ENCODE measurements at regions not wholly inside any gene's neighbourhood (a gene's known extent, or its start where the extent isn't known, plus 50 kb on each side); places are given as distances from the start of the nearest gene placed in this dataset.
"Not testable (repeated sequence)": the region's sequence is repeated elsewhere in the genome, so short reads cannot be mapped to it uniquely, and the experiment has no call there.

GRCh38 chr15:24211742-24212476 lies 463.7 kb upstream of the NPAP1 start:
- no CpG with 5 or more reads among the region's 6 CpGs for WGBS (ENCODE audit: extremely low coverage, insufficient read length, low lambda C conversion rate)
- not testable (repeated sequence) for H4K20me1 ChIP-seq (ENCODE audit: control insufficient read depth, insufficient read depth, insufficient read length); H3K18ac ChIP-seq (ENCODE audit: insufficient read length, low read depth, low read length); H2AFZ ChIP-seq (ENCODE audit: low read length); H3K27ac ChIP-seq (ENCODE audit: insufficient read length, low read depth, low read length); H3K79me1 ChIP-seq (ENCODE audit: insufficient read depth, low read depth, low read length, poor library complexity, severe bottlenecking); H3K56ac ChIP-seq (ENCODE audit: insufficient read length, low read depth, low read length); H2BK20ac ChIP-seq (ENCODE audit: low read depth, low read length, poor library complexity, severe bottlenecking); H3K4me1 ChIP-seq (ENCODE audit: insufficient read depth, low read length); H3K9ac ChIP-seq (ENCODE audit: extremely low read depth, insufficient read length, low read length); H3K27me3 ChIP-seq (ENCODE audit: insufficient read depth, low read length); H4K5ac ChIP-seq (ENCODE audit: insufficient read length, low read depth, low read length); H2AK5ac ChIP-seq (ENCODE audit: insufficient read length, low read length); H3T11ph ChIP-seq (ENCODE audit: low read length); H2BK12ac ChIP-seq (ENCODE audit: insufficient read length, low read depth, low read length); H3K23me2 ChIP-seq (ENCODE audit: insufficient read length, low read depth, low read length, poor library complexity, severe bottlenecking); H3K36me3 Mint-ChIP-seq (ENCODE audit: insufficient read depth in 1 of 3, low read depth in 3 of 3); H3K27ac Mint-ChIP-seq; H3K9me3 ChIP-seq (ENCODE audit: control insufficient read depth, low read depth, low read length); H2BK120ac ChIP-seq (ENCODE audit: low read depth, low read length, poor library complexity, severe bottlenecking); DNase-seq; H2BK5ac ChIP-seq (ENCODE audit: insufficient read length, low read length); H3K27me3 Mint-ChIP-seq (ENCODE audit: low read depth); H2BK15ac ChIP-seq (ENCODE audit: low read depth, low read length); H4K8ac ChIP-seq (replicated peaks; ENCODE audit: insufficient read length, low read depth, low read length); H3K14ac ChIP-seq (ENCODE audit: insufficient read depth, low read length); H3K4me1 Mint-ChIP-seq; H3K79me2 ChIP-seq (ENCODE audit: insufficient read depth, low read length); H3K4me3 Mint-ChIP-seq; H3K4me2 ChIP-seq (ENCODE audit: insufficient read depth, insufficient read length, low read length); H4K91ac ChIP-seq (ENCODE audit: insufficient read length, low read depth, low read length); H3K4ac ChIP-seq (ENCODE audit: low read depth, low read length); H3K23ac ChIP-seq (ENCODE audit: insufficient read length, low read depth, low read length)
- H3K9me3 Mint-ChIP-seq, result peaks cover 37 to 60% of the 10 kb centered on the region in 2 experiments
